HG02852 (cell line): ENCODE measurements at regions not wholly inside any gene's neighbourhood (a gene's known extent, or its start where the extent isn't known, plus 50 kb on each side); places are given as distances from the start of the nearest gene placed in this dataset.

ENCODE experiments used
- ATAC-seq: cut with Tn5 transposase; IDR thresholded peaks from one replicate; pipeline ENCODE4 v1.9.1; 2021; ENCODE audit warnings: mild to moderate bottlenecking, moderate library complexity; ENCODE audit not compliant: unreplicated experiment

- no peak for ATAC-seq
These were observed 450.7 kb downstream of the EFNA5 start for GRCh38 chr5:107219993-107220392.

- ATAC-seq: no peak
These were observed 452.1 kb downstream of the EFNA5 start for GRCh38 chr5:107218457-107219193.

DNA sequence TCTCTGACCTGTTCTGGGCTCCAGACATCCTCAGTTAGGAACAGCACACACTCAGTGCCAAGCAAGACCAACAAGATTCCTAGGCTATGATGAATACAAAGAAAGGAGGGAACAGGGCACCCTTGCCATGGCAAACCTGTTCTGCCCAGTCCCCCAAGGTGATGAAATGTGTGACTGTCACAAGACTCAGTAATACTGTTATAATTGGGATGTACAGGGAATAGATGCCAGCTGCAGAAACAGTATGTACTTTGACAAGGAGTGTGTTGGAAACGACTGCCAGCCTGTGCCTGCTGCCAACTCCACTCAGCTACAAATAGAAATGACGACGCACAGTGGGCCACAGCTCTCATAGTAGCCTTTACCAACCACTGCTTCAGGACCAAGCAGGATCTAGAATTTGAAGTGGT, 453.0 kb downstream of the EFNA5 start:
- ATAC-seq: no peak

- ATAC-seq: no peak
These were observed 454.1 kb downstream of the EFNA5 start for GRCh38 chr5:107216587-107216986.

GRCh38 chr5:107215611-107216010, 455.1 kb downstream of the EFNA5 start:
- no peak for ATAC-seq

GRCh38 chr5:107213025-107213424, 457.7 kb downstream of the EFNA5 start:
- ATAC-seq: no peak

- ATAC-seq: no peak
These were observed 459.1 kb downstream of the EFNA5 start for GRCh38 chr5:107211630-107212029.

DNA sequence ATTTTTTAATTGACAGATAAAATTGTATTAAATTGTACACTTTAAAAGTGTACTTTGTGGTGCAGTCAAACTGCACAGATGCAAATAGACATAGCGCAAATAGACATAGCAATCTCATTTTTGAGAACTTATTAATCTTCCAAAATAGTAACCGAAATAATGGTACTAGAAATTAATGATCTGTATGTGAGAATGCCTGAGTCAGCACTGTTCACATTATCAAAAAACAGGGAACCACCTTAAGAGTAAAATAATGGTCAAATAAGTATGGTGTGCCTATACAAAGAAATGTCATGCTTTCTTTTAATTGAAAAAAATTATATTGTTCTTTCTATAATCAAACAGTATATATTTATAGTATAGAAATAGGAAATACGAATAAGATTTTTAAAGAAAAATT, 461.9 kb downstream of the EFNA5 start:
- ATAC-seq: no peak

DNA sequence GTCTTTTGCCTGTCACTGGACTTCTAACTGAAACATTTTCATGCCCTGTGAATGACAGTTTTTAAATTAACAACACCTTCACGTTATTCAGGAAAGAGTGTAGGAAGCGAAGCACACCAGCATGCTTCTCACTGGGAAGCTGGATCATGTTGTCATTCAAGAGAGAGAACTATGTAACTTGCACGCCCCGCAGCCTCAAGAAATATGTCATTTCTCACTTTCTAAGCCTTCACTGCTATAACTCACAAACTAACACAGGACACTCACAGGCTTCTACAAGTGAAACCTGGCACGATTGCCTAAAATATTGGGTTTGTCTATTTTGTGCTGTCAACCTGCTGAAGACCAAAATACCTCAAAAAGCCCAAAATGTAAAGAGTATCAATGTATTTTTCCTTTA, 466.3 kb downstream of the EFNA5 start:
- no peak for ATAC-seq

DNA sequence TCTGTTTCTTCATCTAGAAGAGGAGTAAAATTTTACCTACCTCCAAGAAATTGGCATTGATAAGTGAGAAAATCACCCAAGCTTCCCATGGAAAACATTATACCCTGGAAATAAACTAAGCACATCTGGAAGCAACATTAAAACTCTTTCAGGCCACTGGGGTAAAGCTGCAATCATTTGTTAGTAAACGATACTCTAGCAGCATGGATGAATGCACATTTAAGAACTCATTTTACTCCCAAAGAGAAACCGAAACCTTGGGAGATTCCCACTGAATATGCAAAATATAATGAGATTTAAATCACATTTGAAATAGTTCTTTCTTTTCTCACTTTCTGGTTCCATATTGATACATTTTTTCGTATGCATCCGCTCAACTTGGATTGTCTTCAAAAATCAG, 467.5 kb downstream of the EFNA5 start:
- ATAC-seq: no peak

DNA sequence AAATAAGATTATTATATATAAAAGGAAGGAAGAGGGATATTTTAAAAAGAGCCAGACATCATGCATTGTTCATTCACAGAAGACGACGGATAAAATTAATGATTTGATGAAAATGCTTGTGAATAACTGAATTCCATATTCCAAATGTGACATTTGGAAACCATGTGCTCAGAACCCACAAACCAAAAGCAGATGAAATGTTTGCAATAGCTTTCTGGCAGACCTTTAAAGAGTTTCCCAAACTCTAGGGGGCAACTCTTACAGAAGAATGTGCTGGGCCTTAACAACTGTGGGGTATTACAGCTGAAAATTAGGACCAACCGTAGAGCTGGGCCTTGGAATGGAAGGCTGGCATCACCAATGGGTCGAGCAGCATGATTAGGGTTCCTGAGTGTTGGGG, 471.0 kb downstream of the EFNA5 start:
- no peak for ATAC-seq

GRCh38 chr5:107196500-107197059, 474.2 kb downstream of the EFNA5 start:
- ATAC-seq: no peak

GRCh38 chr5:107195890-107196395, 474.8 kb downstream of the EFNA5 start:
- no peak for ATAC-seq

DNA sequence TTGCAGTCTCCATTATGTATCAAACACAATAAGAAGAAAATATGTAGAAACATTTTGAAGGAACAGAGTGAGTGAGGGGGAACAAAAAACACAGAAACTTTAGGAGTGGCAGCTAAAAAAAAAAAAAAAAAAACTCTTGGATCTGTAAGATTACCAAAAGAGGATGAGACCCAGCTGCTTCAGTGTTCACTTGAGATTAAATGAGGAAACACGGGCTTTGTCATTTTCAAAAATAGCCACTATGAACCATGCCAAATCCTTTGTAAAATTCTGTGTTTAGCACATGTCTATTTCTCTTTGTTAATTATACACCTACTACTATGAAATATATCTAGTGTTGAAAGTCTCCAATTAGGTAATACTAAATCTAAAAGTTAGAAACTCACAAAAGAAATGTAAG, 485.9 kb downstream of the EFNA5 start:
- ATAC-seq: no peak

- no peak for ATAC-seq
These were observed 486.7 kb downstream of the EFNA5 start for GRCh38 chr5:107184066-107184465.

DNA sequence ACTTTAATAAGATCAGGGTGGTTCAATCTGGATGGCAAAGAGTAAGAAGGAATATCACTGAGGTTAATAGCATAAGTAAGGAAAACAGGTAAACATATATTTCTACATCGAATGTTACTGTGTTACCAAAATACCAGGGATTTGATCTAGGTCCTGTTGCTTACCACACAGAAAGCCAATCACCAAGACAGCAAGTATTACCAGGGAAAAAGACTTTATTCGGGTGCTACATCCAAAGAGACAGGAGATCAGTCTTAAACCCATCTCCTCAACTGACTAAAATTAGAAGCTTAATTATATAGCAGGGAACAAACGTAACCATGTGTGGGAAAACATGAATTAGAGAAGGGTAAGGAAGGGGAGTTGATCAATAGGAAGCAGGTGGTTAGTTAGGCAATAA, 500.1 kb downstream of the EFNA5 start:
- ATAC-seq: no peak

DNA sequence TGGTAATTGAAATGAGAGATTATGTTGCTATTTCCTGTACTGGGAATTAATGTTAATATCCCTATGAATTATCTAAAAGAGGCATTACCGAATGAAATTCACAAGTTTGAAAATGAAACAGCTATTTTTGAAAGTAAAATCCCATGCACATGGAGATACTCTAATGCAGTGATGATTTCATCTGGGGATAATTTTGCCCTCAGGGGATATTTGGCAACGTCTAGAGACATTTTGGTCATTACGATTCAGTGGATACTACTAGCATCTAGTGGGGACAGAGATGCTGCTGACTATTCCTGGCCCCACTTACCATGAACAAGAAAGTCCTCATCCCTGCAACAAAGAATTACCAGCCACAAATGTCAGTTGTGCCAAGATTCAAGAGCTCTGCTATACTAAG, 500.9 kb downstream of the EFNA5 start:
- ATAC-seq: no peak

DNA sequence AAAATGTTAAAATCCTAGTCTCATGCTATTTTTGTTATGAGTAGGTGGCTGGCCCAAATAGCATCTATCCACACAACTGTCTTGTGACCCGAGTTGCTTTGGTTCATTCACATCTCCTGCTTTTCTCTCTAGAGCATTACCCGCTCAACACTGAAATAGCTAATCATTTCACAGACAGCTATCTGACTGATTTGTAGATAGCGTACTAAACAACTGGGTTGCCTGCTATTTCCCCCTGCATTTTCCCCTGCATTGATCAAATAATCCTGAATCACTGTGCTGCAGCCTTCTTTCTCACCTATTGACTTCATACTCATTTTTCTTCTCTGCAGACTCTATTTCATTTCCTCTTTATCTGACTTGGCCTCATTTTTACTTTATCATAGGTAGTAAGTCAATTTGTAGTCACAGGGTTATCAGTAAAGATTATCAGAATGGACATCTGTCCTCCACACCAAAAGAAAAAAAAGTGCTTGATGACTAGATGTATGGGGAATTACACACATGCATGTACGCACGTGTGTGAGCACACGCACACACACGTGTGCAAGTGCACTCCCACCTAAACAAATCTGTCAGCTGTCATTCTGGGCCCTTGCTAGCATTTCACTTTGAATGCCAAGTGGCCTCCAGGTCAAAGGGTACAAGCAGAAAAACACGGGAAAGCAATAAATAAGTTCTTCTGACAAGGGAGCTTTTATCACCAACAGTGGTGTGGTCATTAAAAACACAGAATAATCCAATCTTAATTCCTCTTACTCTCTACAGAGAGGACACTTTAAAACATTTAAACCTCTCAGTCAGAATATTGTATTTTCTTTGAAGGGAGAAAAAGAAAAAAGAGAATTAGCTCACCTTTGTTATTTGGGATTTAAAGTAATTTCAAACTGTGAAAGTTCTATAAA, 501.6 kb downstream of the EFNA5 start:
- no peak for ATAC-seq

DNA sequence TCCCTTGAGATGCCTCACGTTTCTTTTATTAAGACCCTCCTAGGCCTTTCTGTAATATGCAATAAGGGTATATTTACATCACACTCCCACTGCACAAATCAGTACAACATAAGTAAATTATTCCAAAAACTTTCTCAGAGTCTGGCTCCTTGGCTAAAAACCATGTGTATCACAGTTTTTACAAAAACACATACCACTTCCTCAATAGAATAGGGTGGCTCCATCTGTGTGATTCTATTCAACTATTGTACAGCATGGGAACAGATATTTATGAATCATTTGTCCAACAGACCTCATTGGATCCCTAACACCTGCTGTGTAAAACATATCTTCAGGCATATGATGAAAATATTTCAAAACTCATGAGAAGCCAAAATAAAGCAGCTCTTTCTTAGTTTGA, 502.7 kb downstream of the EFNA5 start:
- no peak for ATAC-seq

DNA sequence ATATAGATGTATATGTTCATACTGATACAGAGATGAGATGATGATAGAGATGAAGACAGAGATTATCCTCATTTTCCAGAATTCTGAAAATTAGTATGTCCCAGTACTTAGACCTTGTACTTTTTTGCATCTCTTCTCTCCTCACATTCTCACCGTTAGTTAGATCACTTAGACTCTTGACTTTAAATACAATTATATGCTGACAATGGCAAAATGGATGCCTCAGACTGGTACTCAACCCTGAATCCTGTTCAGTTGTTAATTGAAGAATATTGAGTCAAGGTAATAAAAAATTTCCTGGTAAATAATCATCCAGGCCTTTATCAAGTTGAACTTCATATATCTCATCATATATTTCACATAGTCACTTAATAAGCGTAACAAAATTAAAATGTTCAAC, 505.4 kb downstream of the EFNA5 start:
- ATAC-seq: no peak

DNA sequence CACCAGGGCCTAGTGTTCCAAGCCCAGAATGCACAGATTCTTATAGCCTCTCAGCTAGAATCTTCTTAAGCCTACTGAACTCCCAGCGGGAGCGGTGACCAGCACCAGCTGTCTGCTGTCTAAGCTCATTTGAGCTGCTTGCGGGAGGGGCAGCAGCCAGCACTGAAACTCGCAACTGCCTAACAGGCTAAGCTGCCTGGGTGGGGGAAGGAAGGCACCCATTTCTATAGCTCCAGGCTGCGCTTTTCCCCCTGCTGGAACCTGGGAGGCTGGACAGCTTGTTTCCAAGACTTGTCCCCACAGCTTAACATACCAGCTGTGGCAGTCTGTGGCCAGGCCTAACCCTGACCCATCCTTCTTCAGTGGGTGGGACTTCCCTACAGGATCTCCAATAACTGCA, 512.9 kb downstream of the EFNA5 start:
- no peak for ATAC-seq

GRCh38 chr5:107155707-107156106, 515.0 kb downstream of the EFNA5 start:
- no peak for ATAC-seq
